Fibroblast of lung (primary cell): ENCODE measurements at regions not wholly inside any gene's neighbourhood (a gene's known extent, or its start where the extent isn't known, plus 50 kb on each side); places are given as distances from the start of the nearest gene placed in this dataset.

ENCODE experiments used
- CTCF ChIP-seq, 2 donors: IDR thresholded peaks in 1 of 2; conservative IDR thresholded peaks in 1 of 2; 1 replicate in 1 of 2; 2 replicates in 1 of 2; pipeline ENCODE4 v1.5.1; 2011 to 2012; ENCODE audit warnings: low read length in 2 of 2, control low read depth in 1 of 2, inconsistent platforms in 1 of 2, low read depth in 1 of 2, mild to moderate bottlenecking in 1 of 2
- EZH2 ChIP-seq: IDR thresholded peaks from 2 replicates; pipeline ENCODE4 v1.5.1; 2012; ENCODE audit warnings: low read length, control low read depth, mild to moderate bottlenecking; ENCODE audit errors: missing control alignments

- TF ChIP-seq CTCF (conservative IDR thresholded peaks at IDR 0.05 in 1 of 2, IDR thresholded peaks at IDR 0.05 in 1 of 2; ENCODE audit: low read depth in 1 of 2, low read length in 2 of 2) (no peak), EZH2 (no peak)
Measured at GRCh38 chr3:94778289-94778688, 715.4 kb downstream of the NSUN3 start.
